ENCODE measurements at regions not wholly inside any gene's neighbourhood (a gene's known extent, or its start where the extent isn't known, plus 50 kb on each side); places are given as distances from the start of the nearest gene placed in this dataset.

DNA sequence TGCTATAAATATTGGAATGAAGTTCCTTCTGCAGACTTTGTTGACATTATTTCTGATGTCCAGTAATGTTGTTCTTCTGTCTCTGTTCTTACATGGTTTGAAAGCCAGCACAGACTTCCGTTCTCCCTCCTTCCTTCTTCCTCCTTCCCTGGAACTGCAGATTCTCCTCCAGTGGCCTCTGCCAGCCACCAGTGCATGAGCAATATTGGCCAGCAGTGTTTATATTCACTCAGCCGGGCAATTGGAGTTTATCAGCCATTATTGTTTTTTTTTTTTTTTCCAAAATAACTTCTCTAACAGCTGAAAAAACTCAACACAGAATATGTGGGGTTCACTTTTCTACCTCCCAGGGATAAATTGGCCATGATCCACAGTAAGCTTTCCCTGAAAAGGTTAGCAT is 86.8 kb downstream of the ADCYAP1 start:
- DNase-seq (ENCODE audit: low spot score) (no peak), ATAC-seq (no peak)
- intact Hi-C loops (cut with DNase I), result no loop called here

DNA sequence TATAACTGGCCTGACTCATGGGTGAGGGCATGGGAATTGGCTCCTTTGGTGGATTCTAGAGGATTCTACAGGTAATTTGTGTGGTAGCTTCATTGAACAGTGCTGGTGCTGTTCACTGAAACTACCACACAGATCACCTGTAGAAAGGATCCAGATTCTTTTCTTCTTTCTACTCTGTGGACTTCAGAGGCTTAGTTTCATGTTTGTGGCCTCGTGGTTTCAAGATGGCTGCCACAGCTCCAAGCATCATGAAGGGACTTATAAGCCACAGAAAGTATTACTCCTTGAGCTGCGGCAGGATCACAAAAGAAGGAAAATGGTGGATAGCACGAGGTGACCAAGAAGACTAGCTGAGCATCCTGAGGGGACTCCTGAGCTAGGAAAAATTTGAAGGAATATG is 88.9 kb downstream of the ADCYAP1 start:
- intact Hi-C loops (cut with DNase I), result no loop called here
- DNase-seq (ENCODE audit: low spot score), result no peak
- ATAC-seq, result no peak

DNA sequence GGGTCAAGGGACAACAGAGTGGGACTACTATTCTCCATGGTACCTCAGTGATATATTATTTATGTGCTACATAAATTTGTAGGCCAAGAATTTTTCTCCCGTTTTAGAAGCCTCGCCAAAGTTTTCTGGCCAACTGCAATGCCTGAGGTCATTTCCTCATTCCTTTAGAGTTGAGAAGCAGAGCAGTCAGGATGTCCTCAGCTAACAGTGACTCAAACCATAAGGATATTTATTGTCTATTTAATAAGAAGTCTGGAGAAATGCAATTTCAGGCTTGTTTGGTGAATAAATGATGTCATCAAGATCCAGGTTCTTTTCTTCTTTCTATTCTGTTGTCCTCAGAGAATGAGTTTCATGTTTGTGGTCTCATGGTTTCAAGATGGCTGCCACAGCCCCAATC is 91.0 kb downstream of the ADCYAP1 start:
- DNase-seq (ENCODE audit: low spot score) (no peak), ATAC-seq (no peak)
- intact Hi-C loops (cut with DNase I), result no loop called here

DNA sequence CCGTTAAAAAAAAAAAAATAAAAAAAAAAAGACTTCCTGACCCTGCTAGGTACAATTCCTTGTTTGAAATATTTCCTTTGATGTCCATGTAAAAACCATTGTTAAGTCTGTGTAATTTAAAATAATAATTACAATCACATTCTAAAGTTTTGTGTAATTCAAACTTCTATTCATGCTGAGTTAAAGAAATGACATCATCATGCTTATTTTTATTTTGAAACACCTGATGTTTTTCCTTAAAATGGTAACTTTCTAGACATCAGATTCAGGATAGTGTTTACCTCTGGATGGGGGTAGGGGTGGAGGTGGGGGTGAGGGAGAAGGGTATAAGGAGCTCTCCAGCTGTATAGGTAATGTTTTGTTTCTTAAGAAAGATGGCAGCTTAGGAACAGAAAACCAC is 92.8 kb downstream of the ADCYAP1 start:
- no peak for ATAC-seq
- DNase-seq (ENCODE audit: low spot score), result no peak
- intact Hi-C loops (cut with DNase I), result no loop called here

DNA sequence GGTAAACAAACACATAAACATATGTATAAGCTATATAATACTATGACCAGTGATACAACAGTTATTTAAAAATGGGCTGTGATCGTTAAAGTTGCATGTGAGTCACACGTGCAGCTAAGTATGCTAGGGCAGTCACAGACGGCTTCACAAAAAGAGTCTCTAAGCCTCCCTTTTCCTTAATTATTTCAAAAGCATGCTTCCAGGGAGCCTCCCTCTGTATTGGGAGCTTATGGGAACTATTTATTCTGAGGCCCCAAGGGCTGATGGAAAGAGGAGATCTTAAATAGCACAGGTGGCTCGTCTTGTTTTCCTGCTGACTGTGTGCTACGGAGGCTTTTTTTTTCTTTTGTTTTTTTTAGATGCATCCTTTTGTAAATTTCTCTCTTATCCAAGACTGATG is 94.3 kb downstream of the ADCYAP1 start:
- no peak for ATAC-seq
- DNase-seq (ENCODE audit: low spot score), result no peak
- intact Hi-C loops (cut with DNase I), result no loop called here

DNA sequence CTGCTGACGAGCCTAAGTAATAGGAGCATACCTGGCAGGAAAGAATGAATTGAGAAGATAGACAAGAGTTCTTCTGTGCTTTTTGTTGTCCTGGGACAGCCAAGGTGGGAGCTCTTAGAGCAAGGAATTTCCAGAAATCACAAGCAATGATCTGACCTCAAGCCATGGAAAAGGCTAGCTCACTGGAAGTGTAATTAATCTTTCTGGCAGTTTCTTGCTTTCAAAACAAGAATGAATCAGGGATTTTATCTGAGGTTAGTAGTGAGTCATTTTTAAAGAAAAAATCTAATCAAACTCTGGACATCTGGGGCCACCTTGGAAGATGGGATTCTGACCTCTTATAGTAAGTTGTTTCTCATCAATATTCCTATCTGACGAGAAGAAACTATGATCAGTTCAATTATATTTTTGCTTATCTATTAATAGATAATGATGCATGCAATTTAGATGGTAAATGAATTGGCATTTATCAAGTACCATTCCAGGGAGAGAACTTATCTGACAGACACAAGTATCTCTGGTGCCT is 98.0 kb downstream of the ADCYAP1 start:
- intact Hi-C loops (cut with DNase I), result no loop called here
- ATAC-seq (no peak), DNase-seq (ENCODE audit: low spot score) (no peak)

DNA sequence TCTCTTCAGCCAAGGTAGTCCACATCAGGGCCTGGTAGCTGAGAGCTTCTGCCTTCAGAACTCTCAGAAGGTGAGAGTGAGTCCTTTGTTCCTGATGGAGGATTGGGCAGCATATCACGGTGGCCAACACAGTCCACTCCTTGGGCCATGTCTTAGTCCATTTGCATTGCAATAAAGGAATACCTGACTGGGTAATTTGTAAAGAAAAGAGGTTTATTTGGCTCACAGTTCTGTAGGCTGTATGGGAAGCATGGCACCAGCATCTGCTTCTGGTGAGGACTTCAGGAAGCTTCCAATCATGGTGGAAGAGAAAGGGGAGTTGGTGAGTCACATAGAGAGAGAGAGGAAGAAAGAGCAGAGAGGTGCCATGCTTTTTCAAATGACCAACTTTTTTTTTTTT is 98.8 kb downstream of the ADCYAP1 start:
- no peak for DNase-seq (ENCODE audit: low spot score)
- no peak for ATAC-seq
- intact Hi-C loops (cut with DNase I), result no loop called here

DNA sequence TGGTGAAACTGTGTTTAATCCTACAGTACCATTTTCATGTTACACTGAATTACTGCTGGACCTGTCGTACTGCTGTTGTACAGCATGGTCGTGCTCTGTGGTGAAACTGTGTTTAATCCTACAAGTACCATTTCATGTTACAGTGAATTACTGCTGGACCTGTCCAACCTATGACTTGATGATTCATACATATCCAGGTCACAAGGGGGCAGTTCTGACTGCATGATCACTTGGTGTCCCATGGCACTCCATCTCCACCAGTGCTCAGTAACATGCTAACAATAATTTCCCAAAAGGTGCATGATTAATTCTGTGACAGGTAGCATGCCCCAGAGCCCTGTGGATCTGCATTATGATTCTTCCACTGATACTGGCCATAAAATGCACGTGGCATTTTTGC is 101.6 kb downstream of the ADCYAP1 start:
- DNase-seq (ENCODE audit: low spot score) (no peak), ATAC-seq (no peak)
- intact Hi-C loops (cut with DNase I), result no loop called here

DNA sequence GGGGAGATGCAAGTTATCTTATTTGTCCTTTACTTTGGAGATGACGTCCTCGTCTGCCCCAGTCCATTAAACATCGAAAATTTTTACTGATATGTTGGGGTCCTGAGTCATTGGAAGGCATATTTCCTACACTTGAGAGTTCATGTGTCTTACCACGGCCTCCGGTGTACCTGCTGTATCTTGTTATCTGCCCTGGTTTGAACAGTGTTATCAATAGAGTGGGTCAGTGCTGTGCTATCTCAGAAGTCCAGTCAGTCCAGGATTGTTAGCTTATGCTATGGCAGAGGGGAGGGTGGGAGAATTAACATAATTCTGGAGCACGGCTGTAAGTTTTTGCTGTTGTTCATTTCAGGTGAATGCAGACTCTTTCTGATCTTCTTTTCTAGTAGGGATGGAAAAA is 102.3 kb downstream of the ADCYAP1 start:
- ATAC-seq (no peak), DNase-seq (ENCODE audit: low spot score) (no peak)
- intact Hi-C loops (cut with DNase I), result no loop called here

DNA sequence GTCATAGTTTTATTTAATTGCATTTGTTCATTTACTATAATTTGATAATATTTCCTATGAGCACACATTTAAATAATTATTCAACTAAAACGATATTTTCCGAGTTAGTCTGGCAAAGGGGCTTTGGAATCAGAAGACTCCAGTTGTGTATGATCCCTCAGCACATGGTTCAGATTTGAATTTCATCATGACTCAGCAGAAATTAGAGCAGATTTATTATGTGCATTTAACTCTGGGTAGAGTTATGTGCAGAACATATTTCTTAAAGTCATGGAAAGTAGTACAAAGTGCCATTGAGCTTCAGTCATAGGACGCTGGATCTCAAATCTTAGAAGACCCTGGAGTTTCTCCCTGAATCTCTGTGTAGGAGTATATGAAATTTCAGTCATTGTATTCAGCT is 106.7 kb downstream of the ADCYAP1 start:
- ATAC-seq (no peak), DNase-seq (ENCODE audit: low spot score) (no peak)
- intact Hi-C loops (cut with DNase I), result no loop called here

DNA sequence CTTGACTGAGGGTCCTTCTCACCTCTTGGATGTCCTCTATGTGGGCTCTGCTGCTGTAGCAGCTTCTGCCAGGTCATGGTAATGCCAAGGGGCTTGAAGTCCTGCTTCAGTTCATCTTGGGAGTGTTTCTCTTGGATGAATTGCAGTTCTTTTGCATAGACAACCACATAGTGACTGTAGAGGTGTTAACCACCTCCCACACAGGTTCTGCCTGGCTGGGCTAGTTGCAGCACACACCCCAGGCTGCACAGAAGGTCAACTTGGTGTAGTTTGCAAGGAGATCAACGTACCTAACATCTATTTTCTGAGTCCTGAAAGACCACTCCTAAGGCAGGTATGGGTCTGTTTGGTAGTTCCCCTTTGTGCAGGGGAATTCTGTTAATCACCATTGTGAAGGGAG is 108.1 kb downstream of the ADCYAP1 start:
- intact Hi-C loops (cut with DNase I), result no loop called here
- DNase-seq (ENCODE audit: low spot score), result no peak
- no peak for ATAC-seq

DNA sequence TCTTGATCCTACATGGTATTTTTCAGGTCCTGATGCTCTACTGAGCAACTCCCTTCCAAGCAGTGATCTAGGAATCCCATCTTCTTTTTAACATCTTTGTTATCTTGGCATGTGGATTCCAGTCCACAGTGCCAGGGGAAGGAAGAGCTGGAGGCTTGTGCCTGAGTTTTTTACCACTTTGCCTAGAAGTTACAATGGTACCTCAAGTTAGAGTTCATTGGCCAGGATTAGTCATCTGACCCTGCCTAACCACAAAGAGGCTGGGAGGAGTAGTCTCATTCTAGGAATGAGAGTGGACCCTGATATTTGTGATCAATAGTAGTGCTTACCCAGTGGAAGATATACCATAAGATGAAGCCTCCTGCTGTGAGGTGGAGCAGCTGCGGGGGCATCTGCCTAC is 109.3 kb downstream of the ADCYAP1 start:
- no peak for DNase-seq (ENCODE audit: low spot score)
- intact Hi-C loops (cut with DNase I), result no loop called here
- no peak for ATAC-seq

DNA sequence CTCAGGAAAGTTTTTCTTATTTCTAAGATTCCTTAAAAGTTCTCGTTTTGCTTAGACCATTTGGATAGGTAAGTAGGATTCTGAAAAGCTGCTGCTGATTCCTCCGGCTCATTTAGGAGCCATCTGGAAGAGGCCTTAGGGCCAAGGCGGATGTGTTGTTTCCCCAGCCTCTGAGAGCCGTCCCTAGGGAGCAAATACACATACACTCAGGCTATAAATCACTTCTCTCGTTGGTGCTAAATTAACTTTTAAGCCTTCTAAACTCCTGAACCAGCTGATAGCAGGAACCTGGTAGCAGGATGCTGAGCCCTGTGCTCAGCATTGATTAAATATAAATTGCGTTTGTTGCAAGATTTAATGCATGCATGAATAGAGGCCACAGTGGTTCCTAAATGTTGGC is 109.8 kb downstream of the ADCYAP1 start:
- intact Hi-C loops (cut with DNase I), result no loop called here
- DNase-seq (ENCODE audit: low spot score), result no peak
- ATAC-seq, result no peak

DNA sequence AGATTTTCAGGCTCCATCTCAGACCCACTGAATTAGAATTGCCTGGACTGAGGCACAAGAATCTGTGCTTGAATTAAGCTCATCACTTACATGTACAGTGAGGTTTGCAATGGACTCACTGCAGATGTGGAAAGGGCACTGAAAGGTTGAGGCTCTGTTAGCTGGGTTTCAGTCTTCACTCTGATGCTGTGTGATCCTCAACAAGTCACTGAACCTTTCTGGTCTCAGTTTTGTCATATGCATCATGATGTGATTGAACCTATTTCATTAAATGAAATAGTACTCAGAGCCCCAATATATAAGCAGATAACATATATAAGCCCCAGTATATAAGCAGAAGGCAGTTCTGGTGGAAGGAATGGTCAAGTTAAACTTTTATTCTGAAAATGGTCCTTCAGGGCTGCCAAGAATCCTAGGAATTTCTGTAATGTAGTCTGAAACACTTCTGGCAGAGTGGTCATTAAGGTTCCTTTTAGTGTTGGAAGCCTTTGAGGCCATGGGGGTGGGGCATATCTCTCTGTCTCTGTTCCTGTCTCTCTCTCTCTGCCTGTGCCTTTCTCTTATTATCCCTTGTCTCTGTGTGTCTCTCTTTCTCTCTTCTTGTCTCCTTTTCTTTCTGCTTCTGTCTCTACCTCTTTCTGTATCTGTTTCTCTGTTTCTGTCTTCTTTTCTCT is 110.4 kb downstream of the ADCYAP1 start:
- intact Hi-C loops (cut with DNase I), result no loop called here
- ATAC-seq (no peak), DNase-seq (ENCODE audit: low spot score) (no peak)

DNA sequence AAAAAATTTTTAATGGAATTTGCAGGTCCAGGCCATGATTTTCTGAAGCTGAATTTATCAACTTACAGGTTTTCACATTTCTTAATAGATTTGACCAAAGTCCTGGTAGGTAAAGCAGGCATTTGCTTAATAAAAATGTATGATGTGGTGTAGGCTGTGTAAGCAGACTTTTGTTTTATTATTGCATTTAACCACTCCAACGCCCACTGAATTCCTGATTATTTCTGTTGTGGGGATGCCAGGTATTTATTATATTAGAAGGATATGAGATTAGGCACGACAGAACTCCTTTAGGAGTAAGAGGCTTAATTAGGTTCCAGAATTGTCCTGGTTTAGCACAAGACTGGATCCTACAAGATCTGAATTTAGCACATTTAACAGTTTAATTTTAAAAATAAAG is 111.1 kb downstream of the ADCYAP1 start:
- intact Hi-C loops (cut with DNase I), result no loop called here
- DNase-seq (ENCODE audit: low spot score) (no peak), ATAC-seq (no peak)

DNA sequence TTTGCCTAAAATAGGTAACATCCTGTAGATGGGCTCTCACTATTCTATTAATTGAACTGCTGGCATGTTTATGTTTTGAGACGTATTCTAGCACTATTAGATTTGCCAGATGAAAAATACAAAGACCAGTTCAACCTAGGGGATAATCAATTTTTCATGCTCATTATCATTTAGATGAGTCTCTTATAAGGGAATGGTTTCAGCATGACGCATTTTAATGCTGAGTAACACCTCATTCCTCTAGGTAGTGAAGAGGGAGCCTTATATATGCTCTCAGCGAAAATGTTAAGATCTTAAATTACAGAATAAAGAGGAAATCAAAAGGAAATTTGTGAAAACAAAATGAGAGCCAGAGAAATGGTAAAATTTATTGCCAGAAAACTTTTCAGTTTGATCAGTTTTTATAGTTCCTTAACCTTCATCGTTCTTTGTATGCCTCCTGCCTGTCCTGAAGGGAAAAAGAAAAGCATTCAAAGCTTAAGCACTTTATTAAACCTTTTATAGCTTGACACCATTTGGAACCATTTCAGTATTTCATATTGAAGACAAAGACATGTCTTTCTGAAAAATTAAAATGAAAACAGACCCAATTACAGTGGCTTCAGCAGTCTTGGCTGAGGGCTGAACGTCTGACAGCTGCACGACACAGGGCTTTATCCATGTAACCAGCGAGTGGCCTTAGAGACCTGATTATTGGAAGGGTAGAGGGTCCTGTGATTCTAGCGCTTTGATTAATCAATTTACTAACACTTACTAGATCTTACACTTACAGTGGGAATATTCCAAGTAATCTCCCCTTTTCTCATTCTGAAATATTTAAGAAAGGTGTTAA is 112.8 kb downstream of the ADCYAP1 start:
- intact Hi-C loops (cut with DNase I), result no loop called here
- DNase-seq (ENCODE audit: low spot score) (no peak), ATAC-seq (no peak)

DNA sequence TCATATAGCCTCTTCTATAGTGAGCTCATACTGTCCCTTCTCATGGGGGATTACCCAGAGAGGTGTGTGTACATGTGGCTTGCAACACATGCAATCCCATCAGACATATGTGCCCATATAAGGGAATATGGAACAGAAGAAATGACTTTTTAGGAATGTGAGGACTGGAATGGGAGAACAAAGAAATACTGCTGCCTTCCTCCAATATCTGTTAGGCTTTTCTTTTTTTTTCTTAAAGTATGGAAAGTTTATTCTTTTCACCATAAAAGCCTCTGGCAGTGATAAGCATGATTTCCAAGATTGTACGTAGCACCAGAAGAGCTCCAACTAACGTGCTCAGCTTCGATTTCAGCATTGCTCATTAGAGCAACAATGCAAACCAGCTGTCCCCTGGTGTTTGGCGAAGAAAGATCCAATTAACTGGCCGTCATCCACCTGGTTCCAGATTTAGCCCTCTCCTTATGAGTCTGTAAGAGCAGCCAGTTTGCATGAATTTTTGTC is 113.6 kb downstream of the ADCYAP1 start:
- intact Hi-C loops (cut with DNase I), result no loop called here
- ATAC-seq (no peak), DNase-seq (ENCODE audit: low spot score) (no peak)

DNA sequence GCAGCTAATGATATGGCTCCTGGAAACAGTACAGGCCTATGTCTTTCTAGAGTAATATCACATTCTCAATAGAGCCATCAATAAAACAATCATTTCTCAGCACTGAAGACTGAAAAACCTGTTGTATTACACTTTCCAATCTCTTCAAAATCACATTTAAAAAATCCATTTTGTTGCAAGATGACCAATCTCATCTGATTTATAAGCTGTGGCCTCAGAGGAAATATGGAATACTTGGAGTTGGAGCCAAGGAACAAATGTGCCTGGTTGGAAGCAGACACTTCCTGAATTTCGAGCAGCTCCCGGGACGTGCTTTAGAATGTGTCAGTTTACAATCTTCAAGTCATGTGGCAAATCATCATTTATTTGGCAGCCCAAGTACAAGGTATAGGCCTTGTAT is 114.5 kb downstream of the ADCYAP1 start:
- intact Hi-C loops (cut with DNase I), result no loop called here
- ATAC-seq, result no peak
- no peak for DNase-seq (ENCODE audit: low spot score)

DNA sequence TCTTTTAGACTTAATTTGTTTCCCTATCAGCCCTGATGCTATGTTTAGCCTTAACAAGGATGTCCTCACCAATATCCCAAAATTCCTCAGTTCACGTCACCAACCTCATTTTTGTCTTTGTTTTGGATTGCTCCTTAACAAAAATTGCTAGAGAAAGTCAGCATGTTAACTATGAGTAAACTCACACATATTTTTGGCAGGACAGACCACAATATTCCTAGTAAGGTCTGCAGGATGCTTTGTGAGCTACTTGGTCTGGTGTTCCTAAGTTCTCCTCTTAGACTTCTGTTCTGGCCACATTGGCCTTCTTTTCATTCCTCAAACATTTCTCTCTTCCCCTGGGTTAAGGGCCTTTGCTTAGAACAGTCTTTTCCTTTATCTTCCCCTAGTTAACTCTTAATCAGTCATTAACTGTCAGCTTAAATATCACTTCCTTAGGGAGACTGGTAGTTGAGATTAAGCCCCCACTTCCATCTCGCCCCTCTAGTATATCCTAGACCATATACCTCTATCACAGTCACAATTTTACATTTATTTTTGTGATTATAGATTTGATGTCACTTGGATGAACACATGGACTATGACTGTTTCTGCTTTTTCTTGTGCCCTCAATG is 116.2 kb downstream of the ADCYAP1 start:
- DNase-seq (ENCODE audit: low spot score) (no peak), ATAC-seq (no peak)
- intact Hi-C loops (cut with DNase I), result no loop called here

DNA sequence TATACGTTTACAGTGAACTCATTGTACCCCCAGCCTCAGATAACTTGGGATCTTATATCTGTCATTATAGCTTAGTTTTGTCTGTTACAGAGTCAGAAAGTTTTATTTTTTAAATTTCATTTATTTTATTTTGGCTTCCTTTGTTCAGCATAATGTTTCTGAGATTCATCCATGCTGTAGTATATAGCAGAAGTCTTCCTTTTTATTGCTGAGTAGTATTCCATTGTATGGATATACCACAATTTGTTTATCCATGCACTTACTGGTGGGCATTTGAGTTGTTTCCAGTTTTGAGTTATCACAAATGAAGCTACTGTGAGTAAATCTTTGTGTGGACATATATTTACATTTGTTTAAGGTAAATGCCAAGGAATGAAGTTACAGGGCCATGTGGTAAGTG is 122.3 kb downstream of the ADCYAP1 start:
- DNase-seq (ENCODE audit: low spot score) (no peak), ATAC-seq (no peak)
- intact Hi-C loops (cut with DNase I), result no loop called here
